Endodermal cell (in vitro differentiated cells): ENCODE measurements at regions not wholly inside any gene's neighbourhood (a gene's known extent, or its start where the extent isn't known, plus 50 kb on each side); places are given as distances from the start of the nearest gene placed in this dataset.

Experiments
- DNase-seq: peaks from one replicate; pipeline ENCODE4 v3.0.0-alpha.2; 2017
- H3K27ac ChIP-seq: 2 replicates; pipeline ENCODE4 v1.5.1; 2013; ENCODE audit warnings: mild to moderate bottlenecking, low read depth, low read length, moderate library complexity
- H3K27me3 ChIP-seq: 2 replicates; pipeline ENCODE4 v1.6.1; 2013; ENCODE audit warnings: mild to moderate bottlenecking, low read length, moderate library complexity; ENCODE audit not compliant: insufficient read depth, control insufficient read depth, poor library complexity, severe bottlenecking
- H3K36me3 ChIP-seq: 2 replicates; pipeline ENCODE4 v1.7.0; 2013; ENCODE audit warnings: mild to moderate bottlenecking, low read length, moderate library complexity; ENCODE audit not compliant: control insufficient read depth, insufficient read depth
- H3K4me1 ChIP-seq: one replicate; pipeline ENCODE4 v1.7.0; 2013; ENCODE audit warnings: low read length; ENCODE audit not compliant: control insufficient read depth, insufficient read depth
- H3K4me3 ChIP-seq: 2 replicates; pipeline ENCODE4 v1.5.1; 2013; ENCODE audit warnings: mild to moderate bottlenecking, low read length, moderate library complexity
- H3K9ac ChIP-seq: 2 replicates; pipeline ENCODE4 v1.6.1; 2013; ENCODE audit warnings: mild to moderate bottlenecking, low read length, moderate library complexity; ENCODE audit not compliant: poor library complexity, severe bottlenecking; ENCODE audit errors: extremely low read depth
- H3K9me3 ChIP-seq: 2 replicates; pipeline ENCODE4 v1.6.1; 2013; ENCODE audit warnings: mild to moderate bottlenecking, low read length, moderate library complexity; ENCODE audit not compliant: control insufficient read depth
- H3K27ac Mint-ChIP-seq: 2 replicates; pipeline ENCODE4 v1.8.0; 2020; ENCODE audit warnings: mixed read lengths
- H3K27me3 Mint-ChIP-seq: 2 replicates; pipeline ENCODE4 v1.8.0; 2021; ENCODE audit warnings: mild to moderate bottlenecking, mixed read lengths; ENCODE audit not compliant: insufficient read depth
- H3K36me3 Mint-ChIP-seq: 2 replicates; pipeline ENCODE4 v1.8.0; 2020; ENCODE audit warnings: low read depth, mixed read lengths
- H3K4me1 Mint-ChIP-seq: 2 replicates; pipeline ENCODE4 v1.8.0; 2020; ENCODE audit warnings: mixed read lengths
- H3K4me3 Mint-ChIP-seq: 2 replicates; pipeline ENCODE4 v1.8.0; 2020; ENCODE audit warnings: mild to moderate bottlenecking, moderate library complexity, mixed read lengths
- H3K9me3 Mint-ChIP-seq: 2 replicates; pipeline ENCODE4 v1.8.0; 2020; ENCODE audit warnings: mild to moderate bottlenecking, mixed read lengths
- CTCF ChIP-seq: fragments of 200-600 bp; sonication (generic); conservative IDR thresholded peaks from 2 replicates; pipeline ENCODE4 v1.5.0; 2021; ENCODE audit warnings: antibody characterized with exemption, mild to moderate bottlenecking
- WGBS, 2 experiments: methylation state at CpG; one replicate each; pipeline versions ENCODE4 v1.1.5 to v1.1.7; 2013; ENCODE audit warnings: missing lambda C conversion rate in 2 of 2, mixed read lengths in 1 of 2; ENCODE audit not compliant: insufficient coverage in 1 of 2, insufficient read length in 1 of 2; 5-methylcytosine and 5-hydroxymethylcytosine counted together

GRCh38 chr6:109255087-109255486 is 127.2 kb downstream of the CD164 start:
- Histone ChIP-seq H3K9ac (no peak overlapping the region), H3K27me3 (no peaks in the 10 kb centered on the region), H3K27ac (no peak overlapping the region), H3K9me3 (peaks cover 6% of the 10 kb centered on the region), H3K4me1 (no peaks in the 10 kb centered on the region), H3K4me3 (no peak overlapping the region), H3K36me3 (no peaks in the 10 kb centered on the region)
- DNase-seq = no peak
- H3K4me1 Mint-ChIP-seq = peaks cover 3% of the 10 kb centered on the region
- peaks cover 7% of the 10 kb centered on the region for H3K36me3 Mint-ChIP-seq
- H3K9me3 Mint-ChIP-seq = peaks cover 10% of the 10 kb centered on the region
- H3K27me3 Mint-ChIP-seq = no peaks in the 10 kb centered on the region
- H3K4me3 Mint-ChIP-seq = no peak overlapping the region
- no peak for TF ChIP-seq CTCF
- no peak overlapping the region for H3K27ac Mint-ChIP-seq
- 80 to 88% methylated on average over 1 to 5 of the region's 5 CpGs for WGBS, 2 experiments

DNA sequence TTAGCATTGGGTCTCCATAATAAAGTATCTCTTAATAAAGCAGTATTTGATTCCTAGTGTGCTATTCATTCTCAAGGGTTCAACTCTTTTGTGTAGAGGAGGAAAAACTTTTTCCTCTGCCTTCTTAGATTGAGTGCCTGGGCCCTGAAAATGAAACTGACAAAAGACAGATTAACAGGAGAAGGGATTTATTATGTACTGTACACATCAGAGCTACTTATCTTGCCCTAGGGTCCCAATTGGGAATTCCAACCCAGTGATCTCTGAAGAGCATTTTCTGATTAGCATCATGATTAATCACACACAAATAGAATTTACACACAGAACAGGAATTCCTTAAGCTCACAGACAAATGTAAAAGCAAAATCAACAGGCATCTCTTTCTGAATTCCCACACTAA is 128.9 kb downstream of the CD164 start:
- no peak for TF ChIP-seq CTCF
- H3K4me1 ChIP-seq = no peaks in the 10 kb centered on the region
- no peaks in the 10 kb centered on the region for H3K36me3 ChIP-seq
- peaks cover 6% of the 10 kb centered on the region for H3K9me3 ChIP-seq
- Mint-ChIP-seq H3K27ac (no peak overlapping the region), H3K4me3 (no peak overlapping the region), H3K9me3 (peaks cover 10% of the 10 kb centered on the region), H3K27me3 (no peaks in the 10 kb centered on the region), H3K36me3 (peaks cover 7% of the 10 kb centered on the region), H3K4me1 (peaks cover 3% of the 10 kb centered on the region)
- H3K27me3 ChIP-seq = no peaks in the 10 kb centered on the region
- H3K27ac ChIP-seq = no peak overlapping the region
- no peak overlapping the region for H3K4me3 ChIP-seq
- DNase-seq = no peak
- no peak overlapping the region for H3K9ac ChIP-seq

GRCh38 chr6:109252261-109253041 is 129.8 kb downstream of the CD164 start:
- H3K27ac Mint-ChIP-seq = no peak overlapping the region
- H3K4me1 Mint-ChIP-seq = peaks cover 3% of the 10 kb centered on the region
- H3K9me3 ChIP-seq = peaks cover 6% of the 10 kb centered on the region
- H3K4me3 ChIP-seq = no peak overlapping the region
- no peaks in the 10 kb centered on the region for H3K27me3 Mint-ChIP-seq
- H3K9ac ChIP-seq = no peak overlapping the region
- H3K4me1 ChIP-seq = no peaks in the 10 kb centered on the region
- H3K4me3 Mint-ChIP-seq = no peak overlapping the region
- DNase-seq = no peak
- no peak for TF ChIP-seq CTCF
- no peak overlapping the region for H3K27ac ChIP-seq
- WGBS, 2 experiments = 0 to 60% methylated on average over 1 to 3 of the region's 3 CpGs
- H3K36me3 Mint-ChIP-seq = peaks cover 7% of the 10 kb centered on the region
- no peaks in the 10 kb centered on the region for H3K36me3 ChIP-seq
- H3K9me3 Mint-ChIP-seq = peaks cover 10% of the 10 kb centered on the region
- H3K27me3 ChIP-seq = no peaks in the 10 kb centered on the region
